CD4-positive, CD25-positive, alpha-beta regulatory T cell (primary cell): ENCODE measurements at regions not wholly inside any gene's neighbourhood (a gene's known extent, or its start where the extent isn't known, plus 50 kb on each side); places are given as distances from the start of the nearest gene placed in this dataset.

ENCODE experiments used
- ATAC-seq, 2 donors: fragments of 150-1000 bp; cut with Tn5 transposase; one replicate each; pipeline ENCODE4 v1.10.0; 2021; ENCODE audit warnings: low read depth in 2 of 2, moderate number of reproducible peaks in 2 of 2, moderate library complexity in 1 of 2
- DNase-seq, 3 donors: peaks; one replicate each; pipeline versions ENCODE4 v3.0.0 to v3.0.0-alpha.2; 2012 to 2022; ENCODE audit warnings: mixed read lengths in 1 of 3
- H3K27ac ChIP-seq: one replicate; pipeline ENCODE4 v1.7.0; 2013; ENCODE audit warnings: mild to moderate bottlenecking, low read length; ENCODE audit not compliant: insufficient read depth, poor library complexity, severe bottlenecking
- H3K27me3 ChIP-seq: one replicate; pipeline ENCODE4 v1.7.0; 2013; ENCODE audit warnings: low read length; ENCODE audit not compliant: control insufficient read depth, insufficient read depth
- H3K36me3 ChIP-seq: one replicate; pipeline ENCODE4 v1.7.0; 2013; ENCODE audit warnings: mild to moderate bottlenecking, low read length, moderate library complexity; ENCODE audit not compliant: control insufficient read depth, insufficient read depth
- H3K4me1 ChIP-seq: 2 replicates; pipeline ENCODE4 v1.7.0; 2013; ENCODE audit warnings: mild to moderate bottlenecking, low read length; ENCODE audit not compliant: insufficient read depth, control insufficient read depth, poor library complexity, severe bottlenecking
- H3K4me3 ChIP-seq: one replicate; pipeline ENCODE4 v1.7.0; 2013; ENCODE audit warnings: low read depth, mild to moderate bottlenecking, low read length, moderate library complexity
- H3K9me3 ChIP-seq, 2 experiments: 1 replicate in 1 of 2; 2 replicates in 1 of 2; pipeline ENCODE4 v1.7.0; 2013; ENCODE audit warnings: low read length in 2 of 2, mild to moderate bottlenecking in 1 of 2, moderate library complexity in 1 of 2; ENCODE audit not compliant: control insufficient read depth in 2 of 2
- H3K27ac Mint-ChIP-seq, 3 donors: one replicate each; pipeline ENCODE4 v1.8.0; 2020 to 2022; ENCODE audit warnings: mild to moderate bottlenecking in 3 of 3, mixed read lengths in 3 of 3, moderate library complexity in 2 of 3
- H3K27me3 Mint-ChIP-seq: one replicate; pipeline ENCODE4 v1.8.0; 2022; ENCODE audit warnings: mild to moderate bottlenecking, mixed read lengths
- H3K36me3 Mint-ChIP-seq: one replicate; pipeline ENCODE4 v1.8.0; 2020; ENCODE audit warnings: mixed read lengths
- H3K4me1 Mint-ChIP-seq, 4 donors: one replicate each; pipeline ENCODE4 v1.8.0; 2020 to 2022; ENCODE audit warnings: mixed read lengths in 4 of 4, mild to moderate bottlenecking in 1 of 4
- H3K4me3 Mint-ChIP-seq, 4 donors: one replicate each; pipeline ENCODE4 v1.8.0; 2020 to 2022; ENCODE audit warnings: mild to moderate bottlenecking in 4 of 4, mixed read lengths in 4 of 4, moderate library complexity in 3 of 4
- H3K9me3 Mint-ChIP-seq, 7 donors: one replicate each; pipeline ENCODE4 v1.8.0; 2020 to 2022; ENCODE audit warnings: mixed read lengths in 7 of 7, mild to moderate bottlenecking in 3 of 7, moderate library complexity in 2 of 7

GRCh38 chr3:186417791-186418190 is 55.8 kb upstream of the DGKG start:
- Histone ChIP-seq H3K36me3 (no peaks in the 10 kb centered on the region), H3K9me3 (no peaks in the 10 kb centered on the region), H3K4me3 (no peak overlapping the region), H3K4me1 (peaks cover 9% of the 10 kb centered on the region), H3K27me3 (peaks cover 4% of the 10 kb centered on the region), H3K27ac (no peak overlapping the region)
- no peak overlapping the region for H3K27ac Mint-ChIP-seq
- no peak overlapping the region for H3K4me3 Mint-ChIP-seq
- H3K9me3 Mint-ChIP-seq: no peaks in the 10 kb centered on the region
- DNase-seq (no peak), ATAC-seq (no peak)
- peaks cover 50% of the 10 kb centered on the region for H3K27me3 Mint-ChIP-seq
- H3K36me3 Mint-ChIP-seq: no peaks in the 10 kb centered on the region
- peaks cover 0 to 16% (median 0%) of the 10 kb centered on the region in 4 donors for H3K4me1 Mint-ChIP-seq

- H3K4me1 Mint-ChIP-seq: peaks cover 0 to 16% (median 0%) of the 10 kb centered on the region in 4 donors
- Histone ChIP-seq H3K36me3 (no peaks in the 10 kb centered on the region), H3K4me3 (no peak overlapping the region), H3K9me3 (no peaks in the 10 kb centered on the region), H3K4me1 (peaks cover 9% of the 10 kb centered on the region), H3K27ac (no peak overlapping the region), H3K27me3 (no peaks in the 10 kb centered on the region)
- no peaks in the 10 kb centered on the region for H3K36me3 Mint-ChIP-seq
- H3K4me3 Mint-ChIP-seq: no peak overlapping the region
- no peak for DNase-seq
- H3K9me3 Mint-ChIP-seq: peaks cover 0 to 1% (median 0%) of the 10 kb centered on the region in 7 donors
- H3K27ac Mint-ChIP-seq: no peak overlapping the region
- peaks cover 39% of the 10 kb centered on the region for H3K27me3 Mint-ChIP-seq
- no peak for ATAC-seq
Measured at GRCh38 chr3:186414735-186415419, 52.8 kb upstream of the DGKG start.

- H3K4me1 ChIP-seq: peaks cover 9% of the 10 kb centered on the region
- Mint-ChIP-seq H3K36me3 (no peaks in the 10 kb centered on the region), H3K27me3 (peaks cover 44% of the 10 kb centered on the region), H3K4me3 (peak overlapping the region in 2 of 4 donors; percentile 72 to 73), H3K9me3 (peaks cover 0 to 1% (median 0%) of the 10 kb centered on the region in 7 donors), H3K27ac (peak overlapping the region in 1 of 3 donors; percentile 44), H3K4me1 (peaks cover 0 to 16% (median 0%) of the 10 kb centered on the region in 4 donors)
- H3K27ac ChIP-seq: no peak overlapping the region
- no peaks in the 10 kb centered on the region for H3K36me3 ChIP-seq
- peak overlapping the region; percentile 37 for H3K4me3 ChIP-seq
- H3K9me3 ChIP-seq: no peaks in the 10 kb centered on the region
- no peaks in the 10 kb centered on the region for H3K27me3 ChIP-seq
- peak in 1 of 2 donors; percentile 36 for ATAC-seq
- peak in 1 of 3 donors; percentile 28 for DNase-seq
Measured at GRCh38 chr3:186413615-186414415, 51.8 kb upstream of the DGKG start.

GRCh38 chr3:186411994-186412393 is 50.0 kb upstream of the DGKG start:
- Mint-ChIP-seq H3K27ac (no peak overlapping the region), H3K4me1 (peaks cover 0 to 16% (median 0%) of the 10 kb centered on the region in 4 donors), H3K4me3 (no peak overlapping the region), H3K9me3 (peaks cover 0 to 1% (median 0%) of the 10 kb centered on the region in 7 donors), H3K36me3 (no peaks in the 10 kb centered on the region), H3K27me3 (peaks cover 28% of the 10 kb centered on the region)
- no peak overlapping the region for H3K4me3 ChIP-seq
- H3K4me1 ChIP-seq: peaks cover 9% of the 10 kb centered on the region
- H3K36me3 ChIP-seq: no peaks in the 10 kb centered on the region
- no peak overlapping the region for H3K27ac ChIP-seq
- no peaks in the 10 kb centered on the region for H3K27me3 ChIP-seq
- DNase-seq (no peak), ATAC-seq (no peak)
- H3K9me3 ChIP-seq: no peaks in the 10 kb centered on the region
